Keratinocyte (primary cell): ENCODE measurements at regions not wholly inside any gene's neighbourhood (a gene's known extent, or its start where the extent isn't known, plus 50 kb on each side); places are given as distances from the start of the nearest gene placed in this dataset.
"Not testable (repeated sequence)": the region's sequence is repeated elsewhere in the genome, so short reads cannot be mapped to it uniquely, and the experiment has no call there.

Experiments used
- EZH2 ChIP-seq: IDR thresholded peaks from one replicate; pipeline ENCODE4 v1.6.1; 2012; ENCODE audit warnings: inconsistent platforms, mild to moderate bottlenecking, low read length, moderate library complexity
- TF ChIP-seq, protein P1 (sequence below), 3 experiments: IDR thresholded peaks in 1 of 3; conservative IDR thresholded peaks in 1 of 3; optimal IDR thresholded peaks in 1 of 3; 2 replicates in 2 of 3; 3 replicates in 1 of 3; pipeline versions ENCODE3 to v1.5.1; 2011; ENCODE audit warnings: low read length in 3 of 3, mild to moderate bottlenecking in 3 of 3, moderate library complexity in 2 of 3, control low read depth in 1 of 3, inconsistent platforms in 1 of 3; ENCODE audit not compliant: insufficient read depth in 2 of 3; ENCODE audit errors: extremely low read depth in 1 of 3

DNA sequence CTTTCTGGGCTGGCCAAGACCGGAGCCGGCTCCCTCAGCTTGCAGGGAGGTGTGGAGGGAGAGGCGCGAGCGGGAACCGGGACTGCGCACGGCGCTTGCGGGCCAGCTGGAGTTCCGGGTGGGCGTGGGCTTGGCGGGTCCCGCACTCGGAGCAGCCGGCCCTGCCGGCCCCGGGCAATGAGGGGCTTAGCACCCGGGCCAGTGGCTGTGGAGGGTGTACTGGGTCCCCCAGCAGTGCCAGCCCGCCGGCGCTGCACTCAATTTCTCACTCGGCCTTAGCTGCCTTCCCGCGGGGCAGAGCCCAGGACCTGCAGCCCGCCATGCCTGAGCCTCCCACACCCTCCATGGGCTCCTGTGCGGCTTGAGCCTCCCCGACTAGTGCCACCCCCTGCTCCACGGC is 61.9 kb upstream of the EEF1E1 start:
- TF ChIP-seq, protein P1, sequence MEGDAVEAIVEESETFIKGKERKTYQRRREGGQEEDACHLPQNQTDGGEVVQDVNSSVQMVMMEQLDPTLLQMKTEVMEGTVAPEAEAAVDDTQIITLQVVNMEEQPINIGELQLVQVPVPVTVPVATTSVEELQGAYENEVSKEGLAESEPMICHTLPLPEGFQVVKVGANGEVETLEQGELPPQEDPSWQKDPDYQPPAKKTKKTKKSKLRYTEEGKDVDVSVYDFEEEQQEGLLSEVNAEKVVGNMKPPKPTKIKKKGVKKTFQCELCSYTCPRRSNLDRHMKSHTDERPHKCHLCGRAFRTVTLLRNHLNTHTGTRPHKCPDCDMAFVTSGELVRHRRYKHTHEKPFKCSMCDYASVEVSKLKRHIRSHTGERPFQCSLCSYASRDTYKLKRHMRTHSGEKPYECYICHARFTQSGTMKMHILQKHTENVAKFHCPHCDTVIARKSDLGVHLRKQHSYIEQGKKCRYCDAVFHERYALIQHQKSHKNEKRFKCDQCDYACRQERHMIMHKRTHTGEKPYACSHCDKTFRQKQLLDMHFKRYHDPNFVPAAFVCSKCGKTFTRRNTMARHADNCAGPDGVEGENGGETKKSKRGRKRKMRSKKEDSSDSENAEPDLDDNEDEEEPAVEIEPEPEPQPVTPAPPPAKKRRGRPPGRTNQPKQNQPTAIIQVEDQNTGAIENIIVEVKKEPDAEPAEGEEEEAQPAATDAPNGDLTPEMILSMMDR (optimal IDR thresholded peaks at IDR 0.05 in 1 of 3, IDR thresholded peaks at IDR 0.05 in 1 of 3, conservative IDR thresholded peaks at IDR 0.05 in 1 of 3; ENCODE audit: extremely low read depth in 1 of 3, insufficient read depth in 2 of 3, low read length in 3 of 3) = not testable (repeated sequence)
- TF ChIP-seq EZH2 = not testable (repeated sequence)
